ENCODE measurements at regions not wholly inside any gene's neighbourhood (a gene's known extent, or its start where the extent isn't known, plus 50 kb on each side); places are given as distances from the start of the nearest gene placed in this dataset.
A peak's percentile ranks its signal among the peaks of the same experiment; 100 is the strongest.
"Not testable (repeated sequence)": the region's sequence is repeated elsewhere in the genome, so short reads cannot be mapped to it uniquely, and the experiment has no call there.

- DNase-seq (ENCODE audit: low spot score) = not testable (repeated sequence)
Observed at GRCh38 chr6:85128256-85128655, 321.6 kb upstream of the NT5E start.

GRCh38 chr6:85127696-85128243 is 322.1 kb upstream of the NT5E start:
- DNase-seq (ENCODE audit: low spot score) = no peak

- no peak for DNase-seq (ENCODE audit: low spot score)
Observed at GRCh38 chr6:85127168-85127498, 322.8 kb upstream of the NT5E start.

GRCh38 chr6:85126485-85127167 is 323.3 kb upstream of the NT5E start:
- DNase-seq (ENCODE audit: low spot score) = peak; percentile 66

DNA sequence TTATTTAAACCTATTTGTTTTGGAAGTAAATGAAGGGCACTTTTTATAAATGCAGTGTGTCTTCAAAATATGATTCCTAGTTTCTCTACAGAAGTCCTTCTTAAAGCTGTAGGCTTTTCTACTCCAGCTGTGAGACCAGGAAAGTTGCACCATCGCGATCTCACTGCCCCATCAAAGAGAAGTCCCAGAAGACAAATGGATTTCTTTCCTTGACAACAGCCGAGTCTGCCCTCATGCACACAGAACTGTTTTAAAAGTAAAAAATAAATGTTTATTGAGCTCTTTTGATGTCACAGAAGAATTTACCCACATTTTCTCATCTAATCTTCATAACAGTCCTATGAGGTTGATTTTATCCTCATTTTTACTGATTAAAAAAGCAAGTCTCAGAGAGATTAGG is 324.4 kb upstream of the NT5E start:
- no peak for DNase-seq (ENCODE audit: low spot score)

- DNase-seq (ENCODE audit: low spot score) = peak; percentile 40
Observed at GRCh38 chr6:85124472-85125354, 325.2 kb upstream of the NT5E start.

- DNase-seq (ENCODE audit: low spot score) = no peak
Observed at GRCh38 chr6:85121158-85121557, 328.7 kb upstream of the NT5E start.

GRCh38 chr6:85118652-85119235 is 331.1 kb upstream of the NT5E start:
- DNase-seq (ENCODE audit: low spot score) = no peak

DNA sequence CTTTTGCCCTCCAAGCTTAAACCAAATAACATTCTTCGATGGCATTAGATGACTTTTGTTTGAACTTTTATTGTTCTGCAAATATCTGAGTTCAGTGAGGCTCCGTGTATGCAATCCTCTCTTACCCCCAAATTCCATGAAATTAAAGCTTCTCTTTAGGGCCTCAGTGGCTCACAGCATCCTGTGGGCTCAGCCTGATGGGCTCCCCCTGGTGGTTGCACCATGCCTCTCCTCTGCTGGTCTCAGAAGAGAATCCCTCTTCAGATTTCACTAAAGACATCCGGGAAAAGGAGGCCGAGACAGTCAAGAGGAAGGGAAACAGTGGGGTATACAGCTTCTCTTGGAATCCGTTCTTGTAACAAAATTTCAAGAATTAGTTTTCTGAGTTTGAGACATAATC is 331.6 kb upstream of the NT5E start:
- no peak for DNase-seq (ENCODE audit: low spot score)

GRCh38 chr6:85116475-85116874 is 333.4 kb upstream of the NT5E start:
- DNase-seq (ENCODE audit: low spot score) = no peak

GRCh38 chr6:85115876-85116275 is 334.0 kb upstream of the NT5E start:
- DNase-seq (ENCODE audit: low spot score) = no peak

GRCh38 chr6:85115376-85115775 is 334.5 kb upstream of the NT5E start:
- no peak for DNase-seq (ENCODE audit: low spot score)

DNA sequence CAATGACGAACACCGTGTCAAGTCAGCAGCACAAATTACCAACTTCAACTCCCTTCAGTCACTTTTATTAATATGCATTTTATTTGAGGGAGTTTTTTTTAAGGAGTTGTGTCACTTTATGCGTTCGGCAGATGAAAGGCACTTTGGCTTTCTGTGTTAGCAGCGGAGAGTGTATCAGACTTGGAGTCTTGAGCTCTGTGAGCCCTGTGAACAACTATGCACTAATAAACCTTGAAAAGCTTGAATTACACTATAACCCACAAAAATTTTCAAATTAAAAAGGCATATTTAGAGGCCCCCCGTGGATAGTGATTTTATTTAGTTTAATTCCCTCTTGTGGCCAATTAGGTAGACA is 335.3 kb upstream of the NT5E start:
- no peak for DNase-seq (ENCODE audit: low spot score)

DNA sequence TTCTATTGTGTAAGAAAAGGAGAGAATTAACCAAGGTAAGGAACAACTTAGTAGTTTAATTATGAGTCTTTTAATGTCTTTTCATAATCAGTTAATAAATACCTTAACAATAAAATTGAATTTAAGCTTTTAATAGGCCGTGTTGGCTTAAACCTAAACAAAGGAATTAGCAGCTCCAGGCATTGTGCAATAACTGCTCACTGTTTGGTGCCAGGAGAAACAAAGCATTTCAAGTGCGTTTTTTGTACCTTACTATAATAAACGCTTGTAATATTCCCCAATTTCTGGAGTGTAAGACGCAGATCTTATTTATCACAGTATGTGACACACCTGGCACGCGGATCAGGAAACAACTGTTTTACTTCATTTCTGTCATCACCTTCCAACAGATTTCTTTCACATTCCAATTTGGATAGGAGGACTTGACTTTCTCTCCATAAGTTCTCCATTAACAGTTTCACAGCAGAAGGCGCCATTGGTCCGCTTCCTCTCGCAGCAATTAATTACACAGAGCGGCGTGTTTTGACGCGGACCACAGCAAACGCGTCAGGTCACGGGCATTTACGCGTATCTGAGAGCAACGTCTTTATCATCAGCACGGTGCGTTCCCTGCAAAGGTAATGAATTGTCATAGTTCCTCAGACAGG is 335.8 kb upstream of the NT5E start:
- no peak for DNase-seq (ENCODE audit: low spot score)

DNA sequence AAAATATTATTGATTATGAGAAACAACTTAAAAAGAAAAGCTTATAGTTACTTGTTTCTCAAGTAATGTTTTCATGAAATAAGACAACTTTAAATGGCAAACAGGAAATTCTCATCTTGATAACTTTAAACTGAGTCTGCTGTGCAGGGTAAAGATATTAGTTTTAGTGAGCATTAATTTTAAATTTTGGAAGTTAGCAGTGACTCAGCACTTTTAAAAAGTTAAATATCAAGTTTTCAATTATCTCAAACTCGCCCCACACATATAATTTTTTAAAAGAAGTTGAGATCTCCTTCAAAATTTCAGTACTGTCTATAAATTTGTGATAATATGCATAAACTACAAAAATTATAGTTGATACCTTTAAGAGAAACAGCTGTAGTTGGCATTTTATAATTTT is 337.3 kb upstream of the NT5E start:
- DNase-seq (ENCODE audit: low spot score) = no peak

DNA sequence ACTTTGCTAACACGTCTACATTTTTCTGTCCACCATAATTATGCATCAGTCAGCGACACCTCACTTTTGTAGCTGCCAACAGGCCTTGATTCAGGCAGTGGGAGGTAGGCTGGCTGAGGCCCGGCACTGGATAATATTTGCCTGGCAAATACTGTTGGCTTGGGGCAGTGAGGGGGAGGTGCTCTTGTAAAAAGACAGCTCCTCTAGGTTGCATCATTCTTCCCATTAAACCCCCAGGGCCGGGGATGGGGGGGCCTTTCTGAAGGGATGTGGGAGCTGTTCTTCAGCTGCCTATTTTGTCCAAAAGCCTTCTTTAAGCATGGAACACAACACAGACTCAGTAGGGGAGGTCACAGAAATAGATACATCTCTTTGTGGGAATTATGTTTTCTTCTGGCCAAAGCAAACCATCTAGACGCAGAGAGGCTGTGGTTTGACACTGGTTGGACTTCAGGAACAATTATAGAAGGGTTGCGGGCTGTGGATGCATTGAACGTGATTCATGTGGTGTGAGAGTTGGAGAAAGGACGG is 338.3 kb upstream of the NT5E start:
- no peak for DNase-seq (ENCODE audit: low spot score)

DNA sequence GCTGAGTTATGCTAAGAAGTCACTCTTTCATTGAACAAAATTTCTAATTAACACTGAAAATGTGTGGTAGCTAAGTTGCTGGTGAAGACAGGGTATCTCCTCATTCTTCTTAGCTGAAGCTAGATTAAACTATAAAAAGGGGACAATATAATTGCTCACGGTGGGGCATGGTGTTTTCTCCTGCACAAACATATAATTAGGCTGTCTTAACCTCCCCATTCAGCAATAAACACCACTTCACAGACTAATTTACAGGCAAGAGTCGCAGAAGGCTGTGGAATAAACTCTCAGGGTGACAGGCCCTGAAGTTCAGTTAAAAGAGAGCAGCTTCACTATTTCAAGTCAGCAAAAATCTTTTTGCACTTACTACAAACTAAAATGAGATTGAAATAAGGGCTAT is 338.9 kb upstream of the NT5E start:
- DNase-seq (ENCODE audit: low spot score) = no peak

DNA sequence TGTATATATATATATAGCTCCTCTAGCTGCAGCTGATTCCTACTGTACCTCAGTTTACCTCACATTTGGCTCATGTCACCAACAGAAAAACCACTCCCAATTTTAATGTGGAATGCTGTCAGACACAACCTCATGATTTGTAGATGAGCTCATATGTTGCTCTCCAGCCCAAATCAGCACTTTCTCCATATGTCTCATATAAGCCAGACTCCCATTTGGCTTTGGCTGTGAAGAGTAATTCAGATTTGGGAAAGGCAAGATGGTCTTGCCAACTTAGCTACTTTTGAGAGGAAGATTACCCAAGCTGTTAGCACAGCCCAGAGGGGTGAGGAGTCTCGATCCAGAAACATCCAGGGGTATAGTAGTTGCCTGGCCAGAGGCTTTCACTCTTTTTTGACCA is 342.2 kb upstream of the NT5E start:
- DNase-seq (ENCODE audit: low spot score) = no peak

- DNase-seq (ENCODE audit: low spot score) = no peak
Observed at GRCh38 chr6:85096976-85097375, 332.6 kb upstream of the TBX18 start.

GRCh38 chr6:85092226-85092625 is 327.8 kb upstream of the TBX18 start:
- DNase-seq (ENCODE audit: low spot score) = no peak

GRCh38 chr6:85089255-85089654 is 324.9 kb upstream of the TBX18 start:
- DNase-seq (ENCODE audit: low spot score) = no peak

GRCh38 chr6:85085875-85086274 is 321.5 kb upstream of the TBX18 start:
- DNase-seq (ENCODE audit: low spot score) = no peak

Measured in RKO (cell line).